HFF-Myc (cell line): ENCODE measurements at regions not wholly inside any gene's neighbourhood (a gene's known extent, or its start where the extent isn't known, plus 50 kb on each side); places are given as distances from the start of the nearest gene placed in this dataset.
"Not testable (repeated sequence)": the region's sequence is repeated elsewhere in the genome, so short reads cannot be mapped to it uniquely, and the experiment has no call there.

Experiments used
- DNase-seq: peaks from one replicate; pipeline ENCODE4 v3.0.0-alpha.2; 2011; ENCODE audit warnings: low read depth; ENCODE audit errors: extremely low read depth
- H3K4me3 ChIP-seq: replicated peaks from 2 replicates; pipeline ENCODE4 v1.5.1; 2011; ENCODE audit warnings: low read depth, mild to moderate bottlenecking, control low read depth, low read length
- TF ChIP-seq, protein P1 (sequence below): IDR thresholded peaks from 2 replicates; pipeline ENCODE4 v1.5.1; 2012; ENCODE audit warnings: mild to moderate bottlenecking, low read depth, low read length, control low read depth; ENCODE audit errors: missing control alignments

DNA sequence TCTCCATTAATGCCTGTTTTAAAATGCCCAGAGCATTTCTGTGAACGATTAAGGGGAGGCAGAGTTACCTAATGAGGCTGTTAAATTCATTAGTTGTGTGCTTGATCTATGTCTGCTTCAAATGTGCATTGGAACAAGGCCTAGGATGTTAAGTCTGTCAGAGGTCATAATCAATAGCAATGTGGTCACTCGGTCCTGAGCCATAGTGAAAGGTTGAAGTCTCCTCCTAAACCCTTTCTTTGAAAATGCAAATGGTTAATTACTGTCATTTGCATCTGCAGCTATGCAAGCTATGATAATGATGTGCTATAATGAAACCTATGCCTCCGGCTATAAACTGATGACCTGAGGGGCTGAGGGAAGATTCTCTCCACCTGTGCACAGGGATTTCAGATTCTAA lies 114.2 kb upstream of the NR5A2 start:
- no peak for DNase-seq
- TF ChIP-seq, protein P1, sequence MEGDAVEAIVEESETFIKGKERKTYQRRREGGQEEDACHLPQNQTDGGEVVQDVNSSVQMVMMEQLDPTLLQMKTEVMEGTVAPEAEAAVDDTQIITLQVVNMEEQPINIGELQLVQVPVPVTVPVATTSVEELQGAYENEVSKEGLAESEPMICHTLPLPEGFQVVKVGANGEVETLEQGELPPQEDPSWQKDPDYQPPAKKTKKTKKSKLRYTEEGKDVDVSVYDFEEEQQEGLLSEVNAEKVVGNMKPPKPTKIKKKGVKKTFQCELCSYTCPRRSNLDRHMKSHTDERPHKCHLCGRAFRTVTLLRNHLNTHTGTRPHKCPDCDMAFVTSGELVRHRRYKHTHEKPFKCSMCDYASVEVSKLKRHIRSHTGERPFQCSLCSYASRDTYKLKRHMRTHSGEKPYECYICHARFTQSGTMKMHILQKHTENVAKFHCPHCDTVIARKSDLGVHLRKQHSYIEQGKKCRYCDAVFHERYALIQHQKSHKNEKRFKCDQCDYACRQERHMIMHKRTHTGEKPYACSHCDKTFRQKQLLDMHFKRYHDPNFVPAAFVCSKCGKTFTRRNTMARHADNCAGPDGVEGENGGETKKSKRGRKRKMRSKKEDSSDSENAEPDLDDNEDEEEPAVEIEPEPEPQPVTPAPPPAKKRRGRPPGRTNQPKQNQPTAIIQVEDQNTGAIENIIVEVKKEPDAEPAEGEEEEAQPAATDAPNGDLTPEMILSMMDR, result no peak
- H3K4me3 ChIP-seq, result no peak overlapping the region

DNA sequence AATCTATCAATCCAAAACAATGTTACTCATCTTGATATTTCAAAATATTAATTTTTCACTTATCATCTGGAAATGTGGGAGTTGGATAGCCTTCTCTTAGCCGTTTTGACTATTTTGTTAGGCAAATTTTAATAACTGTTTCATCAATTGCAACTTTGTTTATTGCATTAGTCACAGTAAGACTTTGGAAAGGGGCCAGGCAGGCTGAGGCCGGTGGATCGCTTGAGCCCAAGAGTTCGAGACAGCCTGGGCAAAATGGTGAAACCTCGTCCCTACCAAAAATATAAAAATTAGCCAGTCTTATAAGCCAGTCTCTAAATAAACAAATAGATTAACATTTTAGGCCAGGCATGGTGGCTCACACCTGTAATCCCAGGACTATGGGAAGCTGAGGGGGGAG lies 113.0 kb upstream of the NR5A2 start:
- DNase-seq, result no peak
- H3K4me3 ChIP-seq, result no peak overlapping the region
- TF ChIP-seq, protein P1, result no peak

DNA sequence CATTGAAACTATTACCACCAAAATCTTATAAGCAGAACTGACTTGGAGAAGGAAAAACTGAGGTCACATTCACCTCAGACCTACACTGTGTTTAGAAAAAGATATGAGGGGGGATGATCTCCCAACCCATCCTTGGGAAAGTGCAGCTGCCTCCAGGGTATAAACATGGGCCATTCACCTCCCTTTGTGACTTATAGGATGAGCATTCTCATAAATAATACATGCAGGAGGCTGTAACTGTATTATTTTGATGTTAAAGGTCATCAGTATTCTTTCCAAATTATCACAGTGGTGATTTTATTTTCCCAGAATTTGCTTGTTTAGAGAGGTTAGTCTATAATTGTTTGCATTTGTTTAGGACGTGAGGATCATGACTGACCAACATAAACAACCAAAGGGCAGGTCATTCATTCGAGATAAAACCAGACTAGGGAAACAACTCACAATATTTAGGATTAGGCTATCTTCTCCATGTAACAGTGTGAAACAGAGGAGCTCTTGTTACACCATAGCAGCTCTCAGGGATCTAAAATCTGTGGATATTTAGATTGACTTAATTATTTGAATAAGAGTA lies 109.2 kb upstream of the NR5A2 start:
- TF ChIP-seq, protein P1, result no peak
- DNase-seq, result no peak
- H3K4me3 ChIP-seq, result no peak overlapping the region

DNA sequence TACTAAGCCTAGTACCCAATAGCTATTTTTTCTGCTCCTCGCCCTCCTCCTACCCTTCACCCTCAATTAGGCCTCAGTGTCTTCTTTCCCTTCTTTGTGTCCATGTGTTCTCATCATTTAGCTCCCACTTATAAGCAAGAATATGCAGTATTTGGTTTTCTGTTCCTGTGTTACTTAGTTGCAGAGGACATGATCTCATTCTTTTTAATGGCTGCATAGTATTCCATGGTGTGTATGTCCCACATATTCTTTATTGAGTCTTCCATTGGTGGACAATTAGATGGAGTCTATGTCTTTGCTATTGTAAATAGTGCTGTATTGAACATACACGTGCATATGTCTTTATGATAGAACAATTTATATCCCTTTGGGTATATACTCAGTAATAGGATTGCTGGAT lies 106.9 kb upstream of the NR5A2 start:
- H3K4me3 ChIP-seq, result no peak overlapping the region
- no peak for DNase-seq
- TF ChIP-seq, protein P1, result no peak

DNA sequence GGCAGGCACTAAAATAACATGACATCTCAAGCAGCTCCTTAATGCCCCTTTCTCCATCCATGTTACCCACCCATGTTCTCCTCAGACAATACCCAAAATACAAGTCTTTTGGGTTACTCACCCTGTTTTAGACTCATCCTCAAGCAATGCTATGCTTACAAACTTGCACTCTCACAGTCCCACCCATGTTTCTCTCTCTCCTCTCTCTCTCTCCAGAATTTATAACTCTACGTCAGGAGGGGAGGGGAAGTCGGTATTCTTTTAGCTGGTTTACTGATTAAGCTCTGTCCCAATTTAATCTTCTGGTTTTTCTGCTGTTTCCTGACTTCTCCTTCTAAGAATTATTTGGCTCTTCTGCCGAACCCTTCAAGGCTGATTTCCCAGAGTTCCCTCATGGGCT lies 98.0 kb upstream of the NR5A2 start:
- TF ChIP-seq, protein P1, result no peak
- no peak for DNase-seq
- no peak overlapping the region for H3K4me3 ChIP-seq

- H3K4me3 ChIP-seq, DNase-seq: not testable (repeated sequence)
These were observed 97.4 kb upstream of the NR5A2 start for GRCh38 chr1:199930067-199930466.

DNA sequence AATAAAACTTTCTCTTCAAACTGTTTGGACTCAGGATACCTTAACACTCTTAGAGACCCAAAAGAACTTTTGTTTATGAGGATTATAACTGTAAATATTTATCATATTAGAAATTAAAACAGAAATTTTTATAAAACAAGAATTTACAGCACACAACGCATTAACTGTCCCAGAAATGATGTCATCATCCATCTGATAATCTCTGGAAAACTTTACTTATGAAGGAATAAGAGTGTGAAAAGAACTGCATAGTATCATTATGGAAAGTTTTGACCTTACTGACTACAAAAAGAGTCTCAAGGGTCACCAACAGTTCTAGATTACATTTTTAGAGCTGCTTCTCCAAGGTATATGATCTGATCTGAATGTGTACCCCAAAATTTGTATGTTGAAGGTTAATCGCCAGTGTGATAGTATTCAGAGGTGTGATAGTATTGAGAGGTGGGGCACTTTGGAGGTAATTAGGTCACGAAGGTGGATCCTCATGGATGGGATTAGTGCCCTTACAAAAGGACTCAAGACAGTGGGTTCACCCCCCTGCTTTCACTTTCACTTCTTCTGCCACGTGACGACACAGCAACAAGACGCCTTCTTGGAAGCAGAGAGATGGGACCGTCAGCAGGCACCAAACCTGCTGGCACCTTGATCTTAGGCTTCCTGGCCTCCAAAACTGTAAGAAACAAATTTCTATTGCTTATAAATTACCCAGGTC lies 95.7 kb upstream of the NR5A2 start:
- no peak for DNase-seq
- H3K4me3 ChIP-seq, result no peak overlapping the region
- TF ChIP-seq, protein P1, result no peak
